HG02642 (cell line): ENCODE measurements at regions not wholly inside any gene's neighbourhood (a gene's known extent, or its start where the extent isn't known, plus 50 kb on each side); places are given as distances from the start of the nearest gene placed in this dataset.
"Not testable (repeated sequence)": the region's sequence is repeated elsewhere in the genome, so short reads cannot be mapped to it uniquely, and the experiment has no call there.

Experiments
- ATAC-seq: cut with Tn5 transposase; IDR thresholded peaks from one replicate; pipeline ENCODE4 v1.9.1; 2021; ENCODE audit warnings: mild to moderate bottlenecking; ENCODE audit not compliant: unreplicated experiment, poor library complexity

GRCh38 chr4:9110700-9111099 lies 59.5 kb upstream of the FAM90A26 start:
- ATAC-seq: not testable (repeated sequence)

- not testable (repeated sequence) for ATAC-seq
These were observed 67.1 kb upstream of the FAM90A26 start for GRCh38 chr4:9103148-9103524.

- ATAC-seq: not testable (repeated sequence)
These were observed 67.6 kb upstream of the FAM90A26 start for GRCh38 chr4:9102471-9103147.

- ATAC-seq: not testable (repeated sequence)
These were observed 73.9 kb upstream of the FAM90A26 start for GRCh38 chr4:9096330-9096729.

GRCh38 chr4:9078796-9079195 lies 91.4 kb upstream of the FAM90A26 start:
- not testable (repeated sequence) for ATAC-seq

- ATAC-seq: not testable (repeated sequence)
These were observed 93.2 kb upstream of the FAM90A26 start for GRCh38 chr4:9076974-9077373.

- not testable (repeated sequence) for ATAC-seq
These were observed 93.7 kb upstream of the FAM90A26 start for GRCh38 chr4:9076486-9076885.

- ATAC-seq: not testable (repeated sequence)
These were observed 96.8 kb upstream of the FAM90A26 start for GRCh38 chr4:9073371-9073770.

- ATAC-seq: not testable (repeated sequence)
These were observed 97.5 kb upstream of the FAM90A26 start for GRCh38 chr4:9072521-9073220.

- ATAC-seq: not testable (repeated sequence)
These were observed 102.3 kb upstream of the FAM90A26 start for GRCh38 chr4:9067923-9068322.

- not testable (repeated sequence) for ATAC-seq
These were observed 106.6 kb upstream of the FAM90A26 start for GRCh38 chr4:9063612-9064011.

- ATAC-seq: not testable (repeated sequence)
These were observed 145.3 kb upstream of the FAM90A26 start for GRCh38 chr4:9024866-9025265.

- not testable (repeated sequence) for ATAC-seq
These were observed 138.2 kb upstream of the HMX1 start for GRCh38 chr4:9009792-9010191.

GRCh38 chr4:9008407-9008806 lies 136.8 kb upstream of the HMX1 start:
- not testable (repeated sequence) for ATAC-seq

GRCh38 chr4:9001153-9001552 lies 129.5 kb upstream of the HMX1 start:
- not testable (repeated sequence) for ATAC-seq

GRCh38 chr4:9000505-9001001 lies 128.9 kb upstream of the HMX1 start:
- peak; percentile 43 for ATAC-seq

- ATAC-seq: not testable (repeated sequence)
These were observed 121.3 kb upstream of the HMX1 start for GRCh38 chr4:8992981-8993380.

GRCh38 chr4:8991449-8991848 lies 119.8 kb upstream of the HMX1 start:
- not testable (repeated sequence) for ATAC-seq

- not testable (repeated sequence) for ATAC-seq
These were observed 118.7 kb upstream of the HMX1 start for GRCh38 chr4:8990341-8990740.

GRCh38 chr4:8985786-8986185 lies 114.1 kb upstream of the HMX1 start:
- ATAC-seq: not testable (repeated sequence)

- ATAC-seq: not testable (repeated sequence)
These were observed 113.0 kb upstream of the HMX1 start for GRCh38 chr4:8984641-8985040.
